NB4 (cell line): ENCODE measurements at regions not wholly inside any gene's neighbourhood (a gene's known extent, or its start where the extent isn't known, plus 50 kb on each side); places are given as distances from the start of the nearest gene placed in this dataset.

Experiments
- POLR2A ChIP-seq: IDR thresholded peaks from 2 replicates; pipeline ENCODE4 v1.6.1; 2011; ENCODE audit warnings: mild to moderate bottlenecking; ENCODE audit not compliant: insufficient read length; ENCODE audit errors: extremely low read depth
- TF ChIP-seq, protein P1 (sequence below): IDR thresholded peaks from one replicate; pipeline ENCODE4 v1.5.1; 2012; ENCODE audit warnings: low read depth, low read length

- TF ChIP-seq, protein P1, sequence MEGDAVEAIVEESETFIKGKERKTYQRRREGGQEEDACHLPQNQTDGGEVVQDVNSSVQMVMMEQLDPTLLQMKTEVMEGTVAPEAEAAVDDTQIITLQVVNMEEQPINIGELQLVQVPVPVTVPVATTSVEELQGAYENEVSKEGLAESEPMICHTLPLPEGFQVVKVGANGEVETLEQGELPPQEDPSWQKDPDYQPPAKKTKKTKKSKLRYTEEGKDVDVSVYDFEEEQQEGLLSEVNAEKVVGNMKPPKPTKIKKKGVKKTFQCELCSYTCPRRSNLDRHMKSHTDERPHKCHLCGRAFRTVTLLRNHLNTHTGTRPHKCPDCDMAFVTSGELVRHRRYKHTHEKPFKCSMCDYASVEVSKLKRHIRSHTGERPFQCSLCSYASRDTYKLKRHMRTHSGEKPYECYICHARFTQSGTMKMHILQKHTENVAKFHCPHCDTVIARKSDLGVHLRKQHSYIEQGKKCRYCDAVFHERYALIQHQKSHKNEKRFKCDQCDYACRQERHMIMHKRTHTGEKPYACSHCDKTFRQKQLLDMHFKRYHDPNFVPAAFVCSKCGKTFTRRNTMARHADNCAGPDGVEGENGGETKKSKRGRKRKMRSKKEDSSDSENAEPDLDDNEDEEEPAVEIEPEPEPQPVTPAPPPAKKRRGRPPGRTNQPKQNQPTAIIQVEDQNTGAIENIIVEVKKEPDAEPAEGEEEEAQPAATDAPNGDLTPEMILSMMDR, result no peak
- no peak for TF ChIP-seq POLR2A
These were observed 80.0 kb upstream of the MRPS22 start for GRCh38 chr3:139263798-139264197.
